ENCODE measurements at regions not wholly inside any gene's neighbourhood (a gene's known extent, or its start where the extent isn't known, plus 50 kb on each side); places are given as distances from the start of the nearest gene placed in this dataset.
"Not testable (repeated sequence)": the region's sequence is repeated elsewhere in the genome, so short reads cannot be mapped to it uniquely, and the experiment has no call there.

- DNase-seq, result no peak
Measured at GRCh38 chr6:157727629-157728182, 95.3 kb upstream of the SNX9 start.

GRCh38 chr6:157728183-157728881 is 94.7 kb upstream of the SNX9 start:
- no peak for DNase-seq

GRCh38 chr6:157731221-157731620 is 91.8 kb upstream of the SNX9 start:
- DNase-seq, result no peak

- no peak for DNase-seq
Measured at GRCh38 chr6:157732007-157732406, 91.0 kb upstream of the SNX9 start.

GRCh38 chr6:157732416-157733161 is 90.5 kb upstream of the SNX9 start:
- DNase-seq, result no peak

- not testable (repeated sequence) for DNase-seq
Measured at GRCh38 chr6:157736555-157736954, 86.5 kb upstream of the SNX9 start.

- DNase-seq, result no peak
Measured at GRCh38 chr6:157741321-157741947, 81.6 kb upstream of the SNX9 start.

GRCh38 chr6:157741948-157742556 is 81.0 kb upstream of the SNX9 start:
- no peak for DNase-seq

GRCh38 chr6:157744102-157744601 is 78.9 kb upstream of the SNX9 start:
- no peak for DNase-seq

- DNase-seq, result no peak
Measured at GRCh38 chr6:157746897-157747296, 76.1 kb upstream of the SNX9 start.

GRCh38 chr6:157747370-157747769 is 75.7 kb upstream of the SNX9 start:
- no peak for DNase-seq

- DNase-seq, result no peak
Measured at GRCh38 chr6:157748839-157749571, 74.0 kb upstream of the SNX9 start.

GRCh38 chr6:157750973-157751372 is 72.1 kb upstream of the SNX9 start:
- DNase-seq, result not testable (repeated sequence)

GRCh38 chr6:157751547-157752200 is 71.4 kb upstream of the SNX9 start:
- DNase-seq, result no peak

GRCh38 chr6:157752879-157753278 is 70.2 kb upstream of the SNX9 start:
- DNase-seq, result not testable (repeated sequence)

GRCh38 chr6:157753291-157753690 is 69.8 kb upstream of the SNX9 start:
- peak; percentile 43 for DNase-seq

GRCh38 chr6:157753801-157754200 is 69.2 kb upstream of the SNX9 start:
- DNase-seq, result not testable (repeated sequence)

GRCh38 chr6:157754351-157754750 is 68.7 kb upstream of the SNX9 start:
- DNase-seq, result no peak

GRCh38 chr6:157755032-157755745 is 67.9 kb upstream of the SNX9 start:
- peak; percentile 51 for DNase-seq

GRCh38 chr6:157755746-157756411 is 67.2 kb upstream of the SNX9 start:
- DNase-seq, result no peak

All from EL (cell line).